T-helper 2 cell (primary cell): ENCODE measurements at regions not wholly inside any gene's neighbourhood (a gene's known extent, or its start where the extent isn't known, plus 50 kb on each side); places are given as distances from the start of the nearest gene placed in this dataset.

ENCODE experiments used
- DNase-seq, 5 experiments: peaks; one replicate each; pipeline versions ENCODE4 v3.0.0 to v3.0.0-alpha.2; 2012 to 2022

DNA sequence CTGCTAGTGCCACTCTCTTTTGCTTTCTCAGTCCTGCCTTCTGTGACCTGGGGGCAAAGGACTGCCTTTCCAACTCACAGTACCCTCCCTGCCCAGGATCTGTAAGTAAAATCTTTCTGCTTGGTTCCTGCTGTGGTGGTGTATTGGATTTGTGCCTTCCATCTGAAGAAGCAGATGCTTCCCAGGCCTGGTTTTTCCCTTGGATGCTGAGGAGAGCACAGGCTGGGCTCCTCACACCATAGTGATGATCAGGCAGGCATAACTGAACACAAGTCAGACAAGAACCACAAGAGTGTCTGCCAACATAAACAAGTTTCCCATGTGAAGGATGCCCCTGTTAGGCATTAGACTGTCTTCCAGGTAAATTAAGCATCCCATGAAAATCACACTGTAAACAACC is 121.3 kb upstream of the NRXN1 start:
- DNase-seq, result no peak

DNA sequence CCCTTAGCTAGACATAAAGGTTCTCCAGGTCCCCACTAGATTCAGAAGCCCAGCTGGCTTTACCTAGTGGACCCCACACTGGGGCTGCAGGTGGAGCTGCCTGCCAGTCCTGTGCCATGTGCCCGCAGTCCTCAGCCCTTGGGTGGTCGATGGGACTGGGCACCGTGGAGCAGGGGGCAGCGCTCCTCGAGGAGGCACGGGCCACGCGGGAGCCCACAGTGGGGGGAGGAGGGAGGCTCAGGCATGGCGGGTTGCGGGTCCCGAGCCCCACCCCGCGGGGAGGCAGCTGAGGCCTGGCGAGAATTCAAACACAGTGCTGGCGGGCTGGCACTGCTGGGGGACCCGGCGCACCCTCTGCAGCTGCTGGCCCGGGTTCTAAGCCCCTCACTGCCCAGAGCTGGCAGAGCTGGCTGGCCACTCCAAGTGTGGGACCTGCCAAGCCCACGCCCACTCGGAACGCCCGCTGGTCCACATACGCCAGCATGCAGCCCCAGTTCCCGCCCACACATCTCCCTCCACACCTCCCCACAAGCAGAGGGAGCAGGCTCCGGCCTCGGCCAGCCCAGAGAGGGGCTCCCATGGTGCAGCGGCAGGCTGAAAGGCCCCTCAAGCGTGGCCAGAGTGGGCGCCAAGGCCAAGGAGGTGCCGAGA is 119.7 kb upstream of the NRXN1 start:
- DNase-seq, result no peak

GRCh38 chr2:51149725-51150124 is 117.8 kb upstream of the NRXN1 start:
- no peak for DNase-seq

DNA sequence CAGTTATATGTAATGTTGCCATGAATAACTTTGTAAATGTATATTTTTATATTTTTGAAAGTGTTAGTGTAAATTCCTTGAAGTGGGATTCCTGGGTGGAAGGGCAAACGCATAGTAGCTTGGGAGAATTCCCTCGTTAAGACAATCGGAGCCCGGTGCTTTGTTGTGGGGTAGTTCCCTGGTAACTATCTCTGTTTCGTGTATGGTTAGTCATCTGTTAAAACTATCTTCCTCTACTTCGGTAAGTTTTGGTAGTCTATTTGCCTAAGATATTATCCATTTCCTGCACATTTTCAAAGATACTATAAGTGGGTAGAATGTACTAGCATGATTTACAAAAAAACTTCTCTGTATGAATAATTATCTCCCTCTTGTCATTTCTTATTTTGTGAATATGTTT is 113.8 kb upstream of the NRXN1 start:
- DNase-seq, result no peak

DNA sequence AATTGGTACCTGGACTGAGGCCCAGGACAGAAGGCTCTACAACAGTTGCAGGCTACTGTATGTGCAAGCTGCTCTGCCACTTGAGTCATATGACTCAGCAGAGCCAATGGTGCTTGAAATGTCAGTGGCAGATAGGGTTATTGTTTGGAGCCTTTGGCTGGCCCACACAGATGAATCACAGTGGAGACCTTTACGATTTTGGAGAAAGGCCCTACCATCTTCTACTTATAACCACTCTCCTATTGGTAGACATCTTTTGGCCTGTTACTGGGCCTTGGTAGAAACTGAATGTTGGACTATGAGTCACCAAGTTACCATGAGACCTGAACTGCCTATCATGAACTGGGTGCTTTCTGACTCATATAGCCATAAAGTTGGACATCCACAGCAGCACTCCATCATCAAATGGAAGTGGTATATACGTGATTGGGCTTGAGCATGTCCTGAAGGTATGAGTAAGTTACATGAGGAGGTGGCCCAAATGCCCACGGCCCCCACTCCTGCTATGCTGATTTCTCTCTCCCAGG is 88.9 kb upstream of the NRXN1 start:
- DNase-seq, result no peak

GRCh38 chr2:51111532-51111931 is 79.6 kb upstream of the NRXN1 start:
- DNase-seq, result no peak

DNA sequence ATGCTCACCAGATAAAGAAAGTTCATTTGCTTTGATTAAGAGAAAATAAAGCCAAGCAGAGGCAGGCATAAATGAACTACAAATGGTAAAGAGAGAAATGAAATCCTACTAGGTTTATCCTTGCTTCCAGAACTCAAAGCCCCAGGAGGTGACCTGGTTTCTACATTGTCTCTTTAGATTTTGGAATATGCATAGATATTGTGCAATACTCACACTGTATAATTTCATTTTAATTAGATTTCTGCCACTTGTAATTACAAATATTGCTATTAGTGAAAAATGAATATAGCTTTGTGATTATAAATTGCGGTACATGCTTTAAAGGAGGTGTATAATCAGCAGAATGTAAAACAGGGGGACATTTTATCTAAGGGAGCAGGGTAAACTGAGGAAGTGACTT is 76.9 kb upstream of the NRXN1 start:
- DNase-seq, result no peak

- DNase-seq, result no peak
Observed at GRCh38 chr2:51107841-51108240, 75.9 kb upstream of the NRXN1 start.

GRCh38 chr2:51105811-51106210 is 73.9 kb upstream of the NRXN1 start:
- DNase-seq, result no peak

- no peak for DNase-seq
Observed at GRCh38 chr2:51103205-51103604, 71.3 kb upstream of the NRXN1 start.

DNA sequence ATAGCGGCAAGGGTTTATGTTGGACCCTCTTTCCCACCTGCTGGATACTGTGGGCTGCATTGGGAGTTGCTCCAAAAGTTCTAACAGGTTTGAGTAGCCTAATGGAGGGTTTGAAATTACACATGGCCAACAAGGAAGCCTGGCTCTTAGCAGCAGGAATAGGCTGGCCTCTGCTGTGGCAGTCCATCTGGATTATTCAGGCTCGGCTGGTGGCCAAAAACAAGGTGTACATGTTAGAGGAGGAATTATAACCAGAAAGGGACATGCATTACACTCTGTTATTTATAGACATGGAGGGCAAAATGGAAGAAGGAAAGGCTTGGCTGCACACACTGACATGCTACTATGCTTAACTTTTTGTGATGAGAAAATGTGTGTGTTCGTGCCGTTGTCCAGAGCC is 61.1 kb upstream of the NRXN1 start:
- DNase-seq, result no peak

DNA sequence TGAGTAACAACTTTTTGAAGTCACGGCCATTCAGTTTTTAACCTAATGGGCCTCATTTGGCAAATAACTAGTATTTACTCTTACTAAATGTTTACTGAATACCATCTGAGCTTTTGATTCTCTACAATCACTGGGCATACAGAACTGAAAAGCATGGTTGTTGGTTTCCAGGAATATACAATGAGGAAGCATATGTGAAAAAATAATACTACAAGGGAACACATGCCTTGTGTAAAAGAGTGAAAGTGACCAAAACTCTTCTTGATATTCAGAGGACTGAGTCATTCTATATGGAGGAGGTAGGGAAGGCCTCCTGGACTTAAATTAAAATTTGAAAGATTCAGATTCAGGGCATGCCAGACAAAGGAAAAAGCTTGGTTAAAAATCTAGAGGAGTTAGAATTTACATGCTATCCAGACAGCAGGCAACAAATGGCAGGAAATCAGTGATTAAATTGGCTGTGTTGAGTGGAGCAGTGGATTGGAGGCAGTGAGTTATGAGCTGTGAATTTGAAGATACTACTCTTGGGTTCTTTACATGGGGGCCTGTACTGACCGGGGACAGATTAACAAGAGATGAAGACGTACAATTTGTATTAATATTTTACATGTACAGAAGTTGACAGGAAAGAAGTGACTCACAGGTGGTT is 53.6 kb upstream of the NRXN1 start:
- DNase-seq, result no peak

GRCh38 chr2:51084750-51085149 is 52.8 kb upstream of the NRXN1 start:
- no peak for DNase-seq
